Heart right ventricle (tissue), 16 donors: ENCODE measurements at regions not wholly inside any gene's neighbourhood (a gene's known extent, or its start where the extent isn't known, plus 50 kb on each side); places are given as distances from the start of the nearest gene placed in this dataset.

Experiments used
- ATAC-seq, 8 donors: fragments of 200-7000 bp; cut with Tn5 transposase; one replicate each; pipeline ENCODE4 v1.9.1; 2020; ENCODE audit warnings: mild to moderate bottlenecking in 8 of 8, moderate library complexity in 8 of 8, moderate number of reproducible peaks in 1 of 8
- DNase-seq, 2 donors: peaks; one replicate each; pipeline ENCODE4 v3.0.0-alpha.2; 2020
- H3K27ac ChIP-seq, 10 donors: fragments of 200-600 bp; sonication (generic) in 2 of 10; one replicate each; pipeline versions ENCODE4 v1.5.0 to v1.8.0; 2020 to 2022; ENCODE audit warnings: mild to moderate bottlenecking in 3 of 10
- H3K27me3 ChIP-seq, 7 donors: fragments of 200-600 bp; one replicate each; pipeline ENCODE4 v1.8.0; 2021 to 2022; ENCODE audit warnings: mild to moderate bottlenecking in 2 of 7
- H3K36me3 ChIP-seq, 9 donors: fragments of 200-600 bp; sonication (generic) in 1 of 9; one replicate each; pipeline versions ENCODE4 v1.5.0 to v1.8.0; 2020 to 2022; ENCODE audit warnings: mild to moderate bottlenecking in 2 of 9
- H3K4me1 ChIP-seq, 9 donors: fragments of 200-600 bp; sonication (generic) in 1 of 9; one replicate each; pipeline versions ENCODE4 v1.5.0 to v1.8.0; 2020 to 2022; ENCODE audit warnings: mild to moderate bottlenecking in 4 of 9
- H3K4me3 ChIP-seq, 10 donors: fragments of 200-600 bp; sonication (generic) in 2 of 10; one replicate each; pipeline versions ENCODE4 v1.5.0 to v1.8.0; 2020 to 2022; ENCODE audit warnings: mild to moderate bottlenecking in 7 of 10, moderate library complexity in 2 of 10
- H3K9me3 ChIP-seq, 11 donors: fragments of 200-600 bp in 10 of 11; sonication (generic) in 2 of 11; one replicate each; pipeline versions ENCODE4 v1.5.0 to v1.8.0; 2013 to 2022; ENCODE audit warnings: mild to moderate bottlenecking in 2 of 11, control low read depth in 1 of 11, moderate library complexity in 1 of 11
- WGBS, 2 donors: extraction: QIAGEN DNeasy Blood & Tissue Kit; methylation state at CpG; one replicate each; pipeline ENCODE4 v1.1.7; 2013; ENCODE audit warnings: inconsistent platforms in 1 of 2; 5-methylcytosine and 5-hydroxymethylcytosine counted together
- intact Hi-C, 10 donors: fragments of 100-400 bp; cut with DNase I; formaldehyde crosslinking; loops; one replicate each; pipeline versions ENCODE4 v1.11.1 to v1.14.2; 2022
- TF ChIP-seq, protein P1 (sequence below), 9 donors: fragments of 200-600 bp; sonication (generic) in 2 of 9; IDR thresholded peaks; one replicate each; pipeline versions ENCODE4 v1.5.0 to v1.8.0; 2021 to 2022; ENCODE audit warnings: antibody characterized with exemption in 9 of 9, mild to moderate bottlenecking in 5 of 9, moderate library complexity in 1 of 9
- donor health status: Arrhythmogenic right ventricular cardiomyopathy.
- donor health status: ischemic (EF 13 %, LVEDD 7.1; RV severe dilation, severe dysfunction).
- donor health status: healthy with polysubstance abuse.
- donor health status: DM: no; HTN: yes; CAD: no.
- donor health status: DM: no; HTN: no; CAD: no.
- donor health status: ischemic (EF 25% LVEDD 6.9; RV normal size, moderate dysfunction).
- donor health status: ischemic (EF 25% LVEDD 5.7; RV mildly dilated, moderate dysfunction).
- donor health status: healthy.
- donor health status: DM: yes; HTN: yes; CAD: no.
- donor health status: Ischemic cardiomyopathy.
- donor health status: ischemic (EF 35%, LVEDD 5.7; RV mildly dilated, moderate dysfunction).
- donor health status: nonischemic (EF 11% LVEDD 7.7; RV severe dilation, severe dysfunction).
- donor health status: DM: yes; HTN: yes; CAD: no.
- donor health status: PGD.
- donor health status: ischemic (EF 29% LVEDD 5.4; RV normal size, mild dysfunction).
- donor health status: nonischemic (EF 23%, LVEDD 6.1; RV moderate dilation, normal function).

DNA sequence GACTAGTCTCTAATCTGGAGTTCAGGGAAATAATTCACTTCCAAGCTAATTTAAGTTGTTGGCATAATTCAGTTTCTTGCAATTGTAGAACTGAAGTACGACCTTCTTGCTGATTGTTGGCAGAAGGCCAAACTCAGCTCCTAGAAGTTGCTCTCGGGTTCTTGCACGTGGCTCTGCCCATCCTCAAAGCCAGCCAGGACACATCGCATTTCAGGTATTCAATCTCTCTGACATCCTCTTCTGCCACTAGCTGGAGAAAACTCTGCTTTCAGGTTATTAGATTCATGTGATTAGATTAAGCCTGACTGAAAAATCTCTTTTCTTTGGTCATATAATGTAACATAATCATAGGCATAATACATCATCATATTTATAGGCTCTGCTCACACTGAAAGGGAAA, 362.0 kb downstream of the ZPLD1 start:
- Histone ChIP-seq H3K36me3 (no peaks in the 10 kb centered on the region), H3K4me1 (no peaks in the 10 kb centered on the region), H3K9me3 (no peaks in the 10 kb centered on the region), H3K4me3 (no peak overlapping the region), H3K27me3 (no peaks in the 10 kb centered on the region), H3K27ac (no peak overlapping the region)
- TF ChIP-seq, protein P1, sequence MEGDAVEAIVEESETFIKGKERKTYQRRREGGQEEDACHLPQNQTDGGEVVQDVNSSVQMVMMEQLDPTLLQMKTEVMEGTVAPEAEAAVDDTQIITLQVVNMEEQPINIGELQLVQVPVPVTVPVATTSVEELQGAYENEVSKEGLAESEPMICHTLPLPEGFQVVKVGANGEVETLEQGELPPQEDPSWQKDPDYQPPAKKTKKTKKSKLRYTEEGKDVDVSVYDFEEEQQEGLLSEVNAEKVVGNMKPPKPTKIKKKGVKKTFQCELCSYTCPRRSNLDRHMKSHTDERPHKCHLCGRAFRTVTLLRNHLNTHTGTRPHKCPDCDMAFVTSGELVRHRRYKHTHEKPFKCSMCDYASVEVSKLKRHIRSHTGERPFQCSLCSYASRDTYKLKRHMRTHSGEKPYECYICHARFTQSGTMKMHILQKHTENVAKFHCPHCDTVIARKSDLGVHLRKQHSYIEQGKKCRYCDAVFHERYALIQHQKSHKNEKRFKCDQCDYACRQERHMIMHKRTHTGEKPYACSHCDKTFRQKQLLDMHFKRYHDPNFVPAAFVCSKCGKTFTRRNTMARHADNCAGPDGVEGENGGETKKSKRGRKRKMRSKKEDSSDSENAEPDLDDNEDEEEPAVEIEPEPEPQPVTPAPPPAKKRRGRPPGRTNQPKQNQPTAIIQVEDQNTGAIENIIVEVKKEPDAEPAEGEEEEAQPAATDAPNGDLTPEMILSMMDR (IDR thresholded peaks at IDR 0.05), result no peak
- ATAC-seq, result no peak
- intact Hi-C loops, result no loop called here
- WGBS, 2 donors, result 44 to 46% methylated on average over 4 of the region's 4 CpGs
- no peak for DNase-seq

DNA sequence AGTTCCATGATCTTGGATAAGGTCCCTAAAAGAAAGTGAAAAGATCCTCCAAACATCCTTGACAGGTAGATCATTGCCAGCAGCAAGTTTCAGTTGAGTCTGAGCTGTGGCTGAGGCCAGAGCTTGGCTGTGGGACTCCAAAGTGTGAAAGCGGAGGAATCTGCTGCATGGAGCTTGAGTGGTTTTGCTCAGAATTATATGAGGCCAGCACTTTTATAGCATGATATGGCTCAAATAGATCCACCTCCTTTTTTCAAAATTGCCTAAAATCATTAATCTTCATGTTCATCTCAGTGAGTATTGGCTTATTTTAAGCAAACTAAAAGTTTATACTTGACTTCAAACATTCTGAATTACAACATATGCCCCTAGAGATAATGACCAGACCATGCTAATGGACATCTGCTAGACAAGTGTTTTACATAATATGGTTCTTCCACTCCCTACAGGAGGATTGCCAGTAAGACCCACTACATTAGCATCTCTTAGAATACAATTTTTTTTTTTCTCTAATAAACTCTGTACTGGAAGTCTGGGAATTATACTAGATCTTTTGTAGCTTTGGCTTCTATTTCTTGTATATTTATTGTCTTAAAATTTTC, 368.1 kb downstream of the ZPLD1 start:
- ATAC-seq, result no peak
- H3K27ac ChIP-seq, result no peak overlapping the region
- no peaks in the 10 kb centered on the region for H3K9me3 ChIP-seq
- 95 to 96% methylated on average over 1 of the region's 1 CpG for WGBS, 2 donors
- H3K27me3 ChIP-seq, result no peaks in the 10 kb centered on the region
- TF ChIP-seq, protein P1 (IDR thresholded peaks at IDR 0.05), result no peak
- no peak overlapping the region for H3K4me3 ChIP-seq
- no peak for DNase-seq
- no peaks in the 10 kb centered on the region for H3K4me1 ChIP-seq
- no peaks in the 10 kb centered on the region for H3K36me3 ChIP-seq
- intact Hi-C loops, result no loop called here

DNA sequence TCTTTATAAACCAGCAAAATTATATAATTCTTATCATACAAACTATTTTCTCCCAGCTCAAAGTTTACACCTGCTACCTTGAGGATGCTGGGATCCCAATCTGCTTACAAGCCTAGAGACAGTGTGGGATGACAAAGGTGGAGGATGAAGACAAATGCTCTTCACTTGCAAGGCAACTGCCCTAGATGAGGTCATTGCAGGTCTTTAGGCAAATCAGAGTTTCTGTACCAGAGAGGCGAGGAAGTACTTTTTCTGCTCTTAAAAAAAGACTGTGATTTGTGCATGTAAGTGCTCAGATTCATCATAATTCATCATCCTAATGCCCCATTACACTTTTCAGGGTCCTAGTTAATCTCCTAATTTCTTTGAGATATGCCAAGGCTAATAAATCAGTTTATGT, 376.1 kb downstream of the ZPLD1 start:
- Histone ChIP-seq H3K27ac (no peak overlapping the region), H3K36me3 (no peaks in the 10 kb centered on the region), H3K27me3 (no peaks in the 10 kb centered on the region), H3K4me1 (no peaks in the 10 kb centered on the region), H3K9me3 (peaks cover 0 to 2% (median 0%) of the 10 kb centered on the region in 11 donors), H3K4me3 (no peak overlapping the region)
- 72 to 78% methylated on average over 1 of the region's 1 CpG for WGBS, 2 donors
- TF ChIP-seq, protein P1 (IDR thresholded peaks at IDR 0.05), result no peak
- intact Hi-C loops, result no loop called here
- DNase-seq (no peak), ATAC-seq (no peak)

DNA sequence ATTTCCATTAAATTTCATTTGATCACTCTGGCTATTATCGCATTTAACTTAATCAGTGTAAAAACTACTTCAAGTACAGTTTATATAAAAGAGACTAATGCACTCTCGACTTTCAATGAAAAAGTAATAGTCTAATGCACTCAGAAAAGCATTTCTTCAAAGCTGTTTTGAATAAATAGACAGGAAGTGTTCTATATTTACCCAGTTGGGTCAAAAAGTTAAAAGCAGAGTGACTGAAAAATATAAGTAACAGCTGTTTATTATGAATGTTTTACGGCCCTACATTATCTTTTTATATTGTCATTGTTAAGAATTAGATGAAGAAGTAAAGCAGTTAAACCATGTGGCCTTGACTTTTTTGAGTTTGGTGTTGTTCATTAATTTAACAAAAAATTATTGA, 391.8 kb downstream of the ZPLD1 start:
- 64 to 69% methylated on average over 3 of the region's 3 CpGs for WGBS, 2 donors
- DNase-seq, result no peak
- Histone ChIP-seq H3K4me3 (no peak overlapping the region), H3K4me1 (no peaks in the 10 kb centered on the region), H3K27me3 (no peaks in the 10 kb centered on the region), H3K9me3 (peaks cover 0 to 15% (median 0%) of the 10 kb centered on the region in 11 donors), H3K36me3 (no peaks in the 10 kb centered on the region), H3K27ac (no peak overlapping the region)
- ATAC-seq, result no peak
- TF ChIP-seq, protein P1 (IDR thresholded peaks at IDR 0.05), result no peak
- intact Hi-C loops, result no loop called here
